ENCODE measurements at regions not wholly inside any gene's neighbourhood (a gene's known extent, or its start where the extent isn't known, plus 50 kb on each side); places are given as distances from the start of the nearest gene placed in this dataset.

GRCh38 chr12:124726596-124727263, 136.9 kb downstream of the SCARB1 start:
- DNase-seq = no peak
- no peak for ATAC-seq (ENCODE audit: low FRiP score in 2 of 2)
- Histone ChIP-seq H3K9me3 (peaks cover 0 to under 1% (median 0%) of the 10 kb centered on the region in 4 donors), H3K36me3 (no peaks in the 10 kb centered on the region), H3K27me3 (no peaks in the 10 kb centered on the region), H3K4me3 (no peak overlapping the region), H3K27ac (peak overlapping the region; percentile 38 to 84 (median 54)), H3K4me1 (peaks cover 21 to 33% (median 22%) of the 10 kb centered on the region in 4 donors)
- 66 to 73% methylated on average over 8 of the region's 8 CpGs for WGBS, 2 donors
- TF ChIP-seq EP300 (IDR thresholded peaks at IDR 0.05) (no peak), CTCF (IDR thresholded peaks at IDR 0.05) (no peak), POLR2A (IDR thresholded peaks at IDR 0.05) (no peak), POLR2AphosphoS5 (IDR thresholded peaks at IDR 0.05) (no peak)

- Histone ChIP-seq H3K27me3 (no peaks in the 10 kb centered on the region), H3K4me3 (no peak overlapping the region), H3K4me1 (peaks cover 27 to 30% (median 30%) of the 10 kb centered on the region in 4 donors), H3K27ac (peak overlapping the region in 3 of 4 donors; percentile 16 to 84 (median 42)), H3K36me3 (no peaks in the 10 kb centered on the region), H3K9me3 (no peaks in the 10 kb centered on the region)
- WGBS, 2 donors = 83% methylated on average over 5 to 7 of the region's 7 CpGs
- ATAC-seq (ENCODE audit: low FRiP score in 2 of 2) (no peak), DNase-seq (no peak)
- no peak for TF ChIP-seq POLR2AphosphoS5 (IDR thresholded peaks at IDR 0.05)
- TF ChIP-seq EP300 (IDR thresholded peaks at IDR 0.05) = no peak
- no peak for TF ChIP-seq POLR2A (IDR thresholded peaks at IDR 0.05)
- no peak for TF ChIP-seq CTCF (IDR thresholded peaks at IDR 0.05)
These were observed 137.9 kb downstream of the SCARB1 start for GRCh38 chr12:124725597-124726237.

- no peaks in the 10 kb centered on the region for H3K9me3 ChIP-seq
- H3K4me3 ChIP-seq = no peak overlapping the region
- no peaks in the 10 kb centered on the region for H3K36me3 ChIP-seq
- ATAC-seq (ENCODE audit: low FRiP score in 2 of 2) (no peak), DNase-seq (no peak)
- 84 to 87% methylated on average over 9 of the region's 9 CpGs for WGBS, 2 donors
- TF ChIP-seq POLR2A (IDR thresholded peaks at IDR 0.05) = no peak
- TF ChIP-seq EP300 (IDR thresholded peaks at IDR 0.05) = no peak
- TF ChIP-seq CTCF (IDR thresholded peaks at IDR 0.05) = no peak
- TF ChIP-seq POLR2AphosphoS5 (IDR thresholded peaks at IDR 0.05) = no peak
- H3K4me1 ChIP-seq = peaks cover 27 to 36% (median 32%) of the 10 kb centered on the region in 4 donors
- peak overlapping the region in 1 of 4 donors; percentile 84 for H3K27ac ChIP-seq
- H3K27me3 ChIP-seq = no peaks in the 10 kb centered on the region
These were observed 138.6 kb downstream of the SCARB1 start for GRCh38 chr12:124725099-124725498.

GRCh38 chr12:124722878-124723277, 140.8 kb downstream of the SCARB1 start:
- no peaks in the 10 kb centered on the region for H3K9me3 ChIP-seq
- WGBS, 2 donors = 90 to 98% methylated on average over 3 of the region's 3 CpGs
- H3K27me3 ChIP-seq = no peaks in the 10 kb centered on the region
- TF ChIP-seq EP300 (IDR thresholded peaks at IDR 0.05) (no peak), POLR2AphosphoS5 (IDR thresholded peaks at IDR 0.05) (no peak), CTCF (IDR thresholded peaks at IDR 0.05) (no peak), POLR2A (IDR thresholded peaks at IDR 0.05) (no peak)
- H3K36me3 ChIP-seq = no peaks in the 10 kb centered on the region
- peak overlapping the region in 1 of 4 donors; percentile 69 for H3K27ac ChIP-seq
- peaks cover 27 to 42% (median 34%) of the 10 kb centered on the region in 4 donors for H3K4me1 ChIP-seq
- no peak overlapping the region for H3K4me3 ChIP-seq
- ATAC-seq (ENCODE audit: low FRiP score in 2 of 2) (no peak), DNase-seq (no peak)

Data from upper lobe of left lung (tissue), 6 donors.